HL-60 (cell line): ENCODE measurements at regions not wholly inside any gene's neighbourhood (a gene's known extent, or its start where the extent isn't known, plus 50 kb on each side); places are given as distances from the start of the nearest gene placed in this dataset.

Source experiments
- CTCF ChIP-seq: IDR thresholded peaks from one replicate; pipeline ENCODE4 v1.5.1; 2011; ENCODE audit warnings: low read length, control low read depth, inconsistent platforms; ENCODE audit not compliant: insufficient read depth
- POLR2AphosphoS5 ChIP-seq: IDR thresholded peaks from 2 replicates; pipeline ENCODE4 v1.6.1; 2012; ENCODE audit warnings: low read depth
- REST ChIP-seq: IDR thresholded peaks from 2 replicates; pipeline ENCODE4 v1.6.1; 2012; ENCODE audit warnings: low read depth; ENCODE audit not compliant: insufficient replicate concordance

DNA sequence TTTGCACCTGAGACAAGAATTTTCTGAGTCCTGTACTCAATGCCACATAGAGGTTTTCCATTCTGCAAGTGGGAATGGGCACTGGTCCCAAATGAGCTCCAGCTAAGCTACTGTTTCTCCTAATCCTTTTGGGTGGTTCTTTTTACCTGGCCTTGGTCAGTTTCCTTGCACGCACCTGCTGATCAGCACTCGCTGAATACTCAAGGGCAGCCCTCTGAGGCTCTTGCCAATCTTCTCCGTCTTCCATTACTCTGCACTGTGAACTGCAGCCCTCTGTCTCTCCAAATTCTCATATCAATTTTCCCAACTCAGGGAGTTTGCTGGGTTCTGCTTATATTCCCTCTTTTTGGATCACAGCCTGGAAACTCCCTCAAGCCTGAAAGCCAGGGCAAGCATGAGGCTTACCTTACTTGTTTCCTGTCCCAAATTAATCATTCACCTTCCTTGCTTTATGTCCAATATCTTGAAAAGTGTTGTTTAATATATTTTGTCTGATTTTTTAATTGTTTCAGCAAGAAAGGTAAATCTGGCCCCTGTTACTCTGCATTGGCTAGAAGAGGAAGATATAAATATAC is 138.0 kb upstream of the TBX18 start:
- TF ChIP-seq CTCF (no peak), POLR2AphosphoS5 (no peak), REST (no peak)
